COLO668 (cell line): ENCODE measurements at regions not wholly inside any gene's neighbourhood (a gene's known extent, or its start where the extent isn't known, plus 50 kb on each side); places are given as distances from the start of the nearest gene placed in this dataset.

Experiments used
- DNase-seq: peaks from one replicate; lab custom pipeline; 2025; ENCODE audit not compliant: unreplicated experiment; lab: John Stamatoyannopoulos, UW

DNA sequence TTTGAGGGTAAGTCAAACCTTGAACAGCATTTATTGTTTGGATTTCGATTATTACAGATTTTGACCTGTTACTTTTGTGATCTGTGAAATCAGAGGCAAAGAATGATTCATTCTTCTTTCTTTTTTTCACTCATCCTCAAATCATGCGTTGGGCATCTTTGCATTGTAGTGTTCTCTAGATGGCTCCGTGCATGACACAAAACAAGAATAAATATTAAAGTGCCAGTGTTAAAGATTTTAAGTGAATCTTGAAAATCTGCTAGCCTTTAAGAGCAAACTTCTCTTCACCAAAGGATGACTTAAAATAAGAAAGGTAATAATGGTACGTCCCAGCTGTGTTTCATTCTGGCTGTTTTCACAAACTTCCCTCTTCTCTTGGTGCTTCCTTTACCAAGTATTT lies 361.9 kb upstream of the SMARCA2 start:
- no peak for DNase-seq

DNA sequence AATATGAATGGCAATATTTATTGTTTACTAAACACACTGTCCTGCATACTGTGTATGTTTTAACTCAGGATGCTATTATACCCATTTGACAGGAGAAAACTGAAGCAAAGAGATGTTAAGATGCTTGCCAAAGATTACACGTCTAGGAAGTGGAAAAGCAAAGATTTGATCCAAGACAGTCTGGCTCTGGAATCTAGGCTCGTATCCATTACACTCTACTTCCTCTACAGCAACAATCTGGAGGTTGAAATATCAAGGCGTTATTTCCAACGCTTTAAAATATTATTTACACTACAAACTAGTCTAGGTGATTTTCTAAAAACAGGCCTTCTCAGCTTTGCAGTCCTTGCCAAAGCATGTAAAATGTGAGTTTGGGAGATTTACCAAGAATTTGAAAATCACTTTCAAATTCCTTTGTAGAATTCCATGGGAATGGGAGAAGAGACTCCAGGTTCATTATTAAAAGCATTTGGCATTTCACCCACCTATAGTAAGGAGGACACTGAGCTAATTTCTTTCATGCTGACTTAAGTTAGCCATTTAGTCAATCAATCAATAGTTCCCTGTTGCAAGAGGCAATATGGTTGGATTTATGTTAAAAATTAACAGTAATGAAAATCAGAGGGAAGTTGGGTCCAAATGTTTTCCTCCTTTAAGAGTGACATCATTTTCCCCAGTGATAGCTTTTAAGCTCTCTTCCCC lies 356.3 kb upstream of the SMARCA2 start:
- no peak for DNase-seq

- no peak for DNase-seq
Measured at GRCh38 chr9:1659363-1659690, 355.8 kb upstream of the SMARCA2 start.

DNA sequence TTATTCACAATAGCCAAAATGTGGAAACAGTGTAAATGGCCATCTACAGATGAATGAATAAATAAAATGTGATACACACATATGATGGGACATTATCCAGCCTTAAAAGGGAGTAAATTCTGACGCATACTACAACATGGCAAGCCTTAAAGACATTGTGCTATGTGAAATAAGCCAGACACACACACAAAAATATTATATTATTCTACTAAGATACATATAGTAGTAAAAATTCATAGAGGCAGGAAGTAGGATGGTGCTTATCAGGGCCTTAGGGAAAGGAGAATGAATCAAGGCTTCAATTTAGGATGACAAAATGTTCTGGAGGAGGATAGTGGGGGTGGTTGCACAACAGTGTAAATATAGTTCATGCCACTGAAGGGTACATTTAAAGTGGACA lies 346.7 kb upstream of the SMARCA2 start:
- no peak for DNase-seq

- DNase-seq = no peak
Measured at GRCh38 chr9:1673300-1673699, 341.8 kb upstream of the SMARCA2 start.

DNA sequence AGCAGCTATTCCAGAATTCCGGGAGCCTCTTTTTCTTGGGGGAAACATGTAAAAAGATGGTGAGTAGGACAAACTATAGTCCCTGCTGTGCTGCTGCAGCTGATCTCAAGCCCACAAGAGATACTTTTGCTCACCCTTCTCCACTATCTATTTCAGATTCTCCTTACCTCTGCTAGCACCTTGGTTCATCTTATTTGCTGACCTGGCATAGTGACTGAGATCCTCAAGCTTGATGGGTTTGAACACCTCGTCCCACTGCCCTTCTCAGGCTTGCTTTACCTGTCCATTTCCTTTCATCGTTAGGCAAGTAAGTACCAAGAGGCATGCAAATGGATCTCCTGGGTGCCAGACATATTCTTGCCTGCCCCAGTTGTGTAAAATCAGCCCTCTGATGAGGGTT lies 338.4 kb upstream of the SMARCA2 start:
- no peak for DNase-seq

- no peak for DNase-seq
Measured at GRCh38 chr9:1683951-1684350, 331.2 kb upstream of the SMARCA2 start.

DNA sequence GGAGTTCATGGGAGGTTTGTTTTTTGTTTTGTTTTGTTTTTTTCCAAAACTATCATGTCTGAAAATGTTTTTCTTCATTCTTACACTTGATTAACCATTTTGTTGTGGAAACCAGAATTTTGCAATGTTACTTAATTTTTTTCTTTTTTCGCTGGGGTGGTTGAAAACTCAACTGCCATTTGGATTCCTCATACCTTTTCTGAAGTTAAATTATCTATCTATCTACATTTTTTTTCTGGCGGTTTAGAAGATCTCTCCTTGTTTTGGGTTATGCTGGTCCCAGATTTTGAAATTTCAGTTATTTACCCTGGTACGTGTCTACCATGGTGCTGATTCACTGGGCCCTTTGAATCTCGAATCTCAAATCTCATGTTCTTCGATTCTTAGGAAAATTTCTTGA lies 316.2 kb upstream of the SMARCA2 start:
- no peak for DNase-seq

DNA sequence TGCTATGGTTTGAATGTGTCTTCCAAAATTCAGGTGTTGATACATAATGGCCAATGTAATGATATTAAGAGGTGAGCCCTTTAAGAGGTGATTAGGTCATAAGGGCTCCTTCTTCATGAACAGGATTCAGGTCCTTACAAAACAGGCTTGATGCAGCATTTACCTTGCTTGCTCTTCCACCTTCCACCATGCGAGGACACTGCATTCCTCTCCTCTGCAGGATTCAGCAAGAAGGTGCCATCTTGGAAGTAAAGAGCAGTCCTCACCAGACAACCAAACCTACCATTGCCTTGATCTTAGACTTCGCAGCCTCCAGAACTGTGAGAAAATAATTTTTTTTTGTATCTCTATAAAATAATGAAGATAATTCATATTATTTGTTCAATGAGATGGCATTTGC lies 314.0 kb upstream of the SMARCA2 start:
- no peak for DNase-seq

DNA sequence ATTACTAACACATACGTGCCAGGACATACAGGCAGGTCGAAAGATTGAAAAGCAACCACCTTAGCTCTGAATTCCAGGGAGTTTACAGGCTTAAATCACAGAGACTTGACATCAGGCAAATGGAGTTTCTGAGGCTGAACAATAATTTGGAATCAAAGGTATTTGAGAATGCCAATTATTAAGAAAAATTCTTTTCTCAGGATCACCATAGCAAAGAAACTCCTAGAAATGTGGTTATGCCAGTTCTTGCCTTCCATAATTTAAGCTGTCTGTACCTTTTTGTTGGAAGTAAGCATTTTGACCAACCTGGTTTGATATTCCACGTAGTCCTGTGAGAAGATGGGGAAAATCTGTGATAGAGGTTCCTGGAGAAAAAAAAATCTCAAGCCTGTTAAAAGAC lies 312.4 kb upstream of the SMARCA2 start:
- DNase-seq = no peak

DNA sequence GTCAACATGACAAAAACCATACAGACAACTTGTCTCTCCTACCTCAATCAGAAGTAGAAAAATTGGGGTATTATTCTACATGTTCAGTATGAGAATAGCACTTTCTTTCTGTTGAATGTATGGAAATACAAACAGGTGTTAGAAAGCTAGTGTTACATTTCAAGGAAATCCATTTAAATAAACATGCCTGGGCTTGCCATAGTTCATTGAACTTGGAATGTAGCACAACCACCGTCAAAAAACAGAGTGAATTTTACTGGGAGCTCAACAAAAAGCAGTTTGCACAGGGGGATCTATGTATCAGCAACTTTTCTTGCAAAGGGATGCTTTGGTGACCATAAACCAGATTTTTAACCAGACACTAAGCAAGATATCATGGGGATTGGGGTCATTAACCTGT lies 307.9 kb upstream of the SMARCA2 start:
- no peak for DNase-seq

GRCh38 chr9:1708219-1708618 lies 306.9 kb upstream of the SMARCA2 start:
- no peak for DNase-seq

GRCh38 chr9:1709347-1709746 lies 305.8 kb upstream of the SMARCA2 start:
- no peak for DNase-seq

GRCh38 chr9:1712861-1713450 lies 302.2 kb upstream of the SMARCA2 start:
- DNase-seq = no peak

DNA sequence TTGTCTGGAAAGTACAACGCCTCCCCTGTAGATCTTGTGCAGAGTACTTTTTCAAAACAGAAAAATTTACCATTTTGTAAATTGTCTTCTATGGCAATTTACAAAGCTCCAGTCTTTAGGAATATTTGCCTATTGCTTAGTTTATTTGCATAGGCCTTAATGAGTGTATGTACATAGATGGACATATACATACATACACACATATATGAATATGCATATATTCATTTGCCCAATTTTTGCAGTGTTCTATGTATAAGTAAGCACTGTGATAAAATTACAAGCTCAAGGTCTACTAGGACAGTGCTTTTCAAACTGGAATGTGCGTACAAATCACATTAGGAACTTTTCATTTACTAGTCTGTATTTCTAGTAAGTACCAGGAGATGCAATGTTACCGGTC lies 301.3 kb upstream of the SMARCA2 start:
- no peak for DNase-seq

DNA sequence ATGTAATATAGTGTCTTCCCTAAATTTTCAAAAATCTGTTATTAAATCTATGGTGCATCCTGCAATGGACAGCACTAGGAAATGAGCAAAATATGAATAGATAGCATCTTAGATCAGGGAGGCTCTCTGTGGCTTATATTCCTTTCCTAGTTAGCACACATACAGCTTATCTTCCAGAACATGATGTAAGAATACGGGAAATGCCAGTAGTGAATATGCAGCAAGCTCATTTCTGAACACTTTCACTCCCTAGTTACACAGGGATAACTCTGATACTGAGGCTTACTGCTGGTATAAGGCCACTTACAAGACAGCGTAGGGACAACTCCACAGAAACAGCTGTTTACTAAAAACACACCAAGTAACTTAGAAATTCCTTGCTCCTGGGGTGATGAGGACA lies 297.3 kb upstream of the SMARCA2 start:
- no peak for DNase-seq

DNA sequence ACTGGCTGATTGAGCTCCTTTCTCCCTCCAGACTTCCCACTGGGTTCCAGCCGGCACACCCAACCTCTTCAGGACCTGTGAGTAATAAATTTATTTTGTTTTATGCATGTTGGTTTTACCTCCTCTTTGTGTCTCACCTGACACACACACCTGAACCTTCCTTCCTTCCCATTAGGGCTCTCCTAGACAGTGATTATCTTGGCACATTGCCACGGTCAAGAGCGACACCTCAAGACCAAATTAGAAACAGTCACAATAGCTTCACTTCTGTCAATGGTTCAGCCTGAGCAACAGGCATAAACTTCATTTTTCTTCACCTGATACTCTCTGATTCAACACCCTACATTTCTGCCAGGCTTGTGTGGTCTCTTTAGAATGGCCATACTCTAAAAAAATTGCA lies 296.3 kb upstream of the SMARCA2 start:
- DNase-seq = peak; percentile 74

DNA sequence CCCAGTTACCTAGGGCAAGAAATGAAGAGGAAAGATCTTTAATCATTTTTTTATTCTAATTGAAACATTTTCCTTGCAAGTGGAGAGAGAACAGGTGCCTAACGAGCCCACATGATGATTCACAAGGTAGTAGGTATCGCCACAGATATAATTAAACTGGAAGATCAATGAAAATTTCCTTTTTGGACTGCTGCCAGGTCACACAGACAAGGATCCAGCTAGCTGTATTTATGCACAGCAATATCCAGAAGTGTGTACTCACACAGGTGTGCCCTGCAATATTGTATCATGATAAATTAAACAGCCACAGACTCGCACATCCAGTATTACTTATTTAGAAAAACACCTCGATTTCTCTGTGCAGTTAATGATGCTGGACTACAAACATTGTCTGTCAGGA lies 294.0 kb upstream of the SMARCA2 start:
- DNase-seq = peak; percentile 17

GRCh38 chr9:1722404-1722803 lies 292.7 kb upstream of the SMARCA2 start:
- DNase-seq = no peak

DNA sequence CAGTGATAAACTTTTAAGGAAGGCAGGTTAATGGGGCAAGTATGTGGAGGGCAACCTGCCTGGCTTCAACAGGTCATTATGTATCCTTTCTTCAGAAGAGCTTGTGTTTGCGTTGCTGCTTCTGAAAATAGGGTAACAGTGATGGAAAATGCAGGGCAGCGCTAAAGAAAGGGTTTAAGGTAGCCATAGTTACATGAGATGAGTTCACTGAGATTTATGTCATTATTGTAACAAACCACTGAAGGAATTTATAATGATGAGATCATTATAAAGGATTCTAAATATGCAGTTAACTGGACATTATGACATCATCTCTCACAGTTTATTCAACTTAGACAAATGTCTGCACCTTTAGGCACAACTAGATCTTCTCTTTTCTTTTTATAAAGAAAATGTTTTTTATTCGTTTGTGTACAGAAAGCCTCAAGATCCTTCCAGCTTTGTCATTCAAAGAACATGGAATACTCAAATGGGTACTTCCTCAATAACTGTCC lies 291.6 kb upstream of the SMARCA2 start:
- DNase-seq = no peak

DNA sequence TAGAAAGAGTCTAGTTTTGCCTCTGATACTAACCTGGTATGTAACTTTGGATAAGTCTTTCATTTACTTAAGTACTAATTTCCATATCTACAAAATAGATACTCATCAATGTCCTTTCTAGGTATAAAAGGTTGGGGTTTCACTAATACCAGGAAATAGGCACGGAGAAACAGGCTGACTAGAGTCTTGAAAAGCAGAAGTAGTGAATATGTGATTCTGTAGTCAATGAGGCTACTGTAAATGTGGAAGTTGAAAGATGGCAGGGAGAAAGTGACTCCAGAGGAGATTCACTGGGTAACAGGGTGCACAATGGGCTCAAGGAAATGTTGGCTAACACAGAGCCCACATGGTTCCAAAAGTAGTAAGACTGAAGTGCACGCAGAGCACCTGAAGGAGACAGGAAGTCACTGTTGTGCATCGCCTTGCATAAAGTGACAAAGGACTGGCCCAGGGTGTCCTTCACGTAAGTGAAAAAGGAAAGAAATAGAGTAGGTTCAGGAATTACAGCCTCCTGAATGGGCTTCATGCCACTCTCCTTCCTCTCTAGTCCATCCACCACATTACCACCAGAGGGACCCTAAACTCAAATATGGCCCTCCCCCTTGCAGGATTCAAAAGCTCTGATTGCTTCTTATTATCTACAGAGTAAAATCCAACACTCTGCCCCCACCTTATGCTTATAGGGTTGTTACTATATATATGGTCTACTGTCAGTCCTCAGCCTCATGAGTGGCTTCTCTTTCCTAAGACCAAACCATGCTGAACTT lies 288.0 kb upstream of the SMARCA2 start:
- no peak for DNase-seq

DNA sequence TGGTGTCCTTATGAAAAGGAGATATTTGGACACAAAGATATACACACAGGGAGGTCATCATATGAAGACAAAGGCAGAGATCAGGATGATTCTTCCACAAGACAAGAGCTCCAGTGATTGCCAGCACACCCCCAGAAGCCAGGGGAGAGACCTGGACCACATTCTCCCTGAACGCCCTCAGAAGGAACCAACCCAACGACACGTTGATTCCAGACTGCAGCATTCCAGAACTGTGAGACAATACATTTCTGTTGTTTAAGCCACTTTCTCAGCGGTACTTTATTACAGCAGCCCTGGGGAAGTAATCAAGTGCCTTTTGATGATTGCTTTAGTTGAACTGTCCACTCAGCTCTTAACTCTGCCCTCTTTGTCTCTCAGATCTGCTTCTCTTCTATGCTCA lies 285.5 kb upstream of the SMARCA2 start:
- no peak for DNase-seq
